GM20000 (cell line): ENCODE measurements at regions not wholly inside any gene's neighbourhood (a gene's known extent, or its start where the extent isn't known, plus 50 kb on each side); places are given as distances from the start of the nearest gene placed in this dataset.

Source experiments
- DNase-seq: peaks from one replicate; pipeline ENCODE4 v3.0.0; 2012; ENCODE audit warnings: low spot score
- CTCF ChIP-seq: IDR thresholded peaks from 2 replicates; pipeline ENCODE4 v1.5.1; 2012; ENCODE audit warnings: mild to moderate bottlenecking, control low read depth; ENCODE audit errors: extremely low read depth, missing control alignments

GRCh38 chr3:166340604-166341266, 503.5 kb upstream of the BCHE start:
- no peak for DNase-seq

GRCh38 chr3:166324401-166324800, 487.2 kb upstream of the BCHE start:
- no peak for TF ChIP-seq CTCF

More at GRCh38 chr3:166340604-166341266, 503.5 kb upstream of the BCHE start:
- no peak for TF ChIP-seq CTCF

GRCh38 chr3:166322391-166322790, 485.2 kb upstream of the BCHE start:
- DNase-seq = no peak

More at GRCh38 chr3:166324401-166324800, 487.2 kb upstream of the BCHE start:
- DNase-seq = no peak

GRCh38 chr3:166307756-166308350, 470.6 kb upstream of the BCHE start:
- TF ChIP-seq CTCF = no peak
- no peak for DNase-seq

More at GRCh38 chr3:166322391-166322790, 485.2 kb upstream of the BCHE start:
- TF ChIP-seq CTCF = no peak

- DNase-seq = no peak
- TF ChIP-seq CTCF = no peak
Measured at GRCh38 chr3:166304584-166304983, 467.4 kb upstream of the BCHE start.

- DNase-seq = no peak
- no peak for TF ChIP-seq CTCF
Measured at GRCh38 chr3:166303681-166304080, 466.5 kb upstream of the BCHE start.

- DNase-seq = no peak
- TF ChIP-seq CTCF = no peak
Measured at GRCh38 chr3:166302331-166302730, 465.1 kb upstream of the BCHE start.
